Mucosa of descending colon (tissue), 3 donors: ENCODE measurements at regions not wholly inside any gene's neighbourhood (a gene's known extent, or its start where the extent isn't known, plus 50 kb on each side); places are given as distances from the start of the nearest gene placed in this dataset.

ENCODE experiments used
- ATAC-seq: fragments of 200-7000 bp; cut with Tn5 transposase; one replicate; pipeline ENCODE4 v1.9.1; 2020; ENCODE audit warnings: mild to moderate bottlenecking, moderate library complexity
- DNase-seq, 3 donors: peaks; one replicate each; pipeline ENCODE4 v3.0.0-alpha.2; 2020
- H3K36me3 ChIP-seq: fragments of 200-600 bp; one replicate; pipeline ENCODE4 v1.8.0; 2021; ENCODE audit warnings: low read depth, mild to moderate bottlenecking
- H3K4me1 ChIP-seq: fragments of 200-600 bp; one replicate; pipeline ENCODE4 v1.8.0; 2021; ENCODE audit warnings: low read depth, mild to moderate bottlenecking
- H3K4me3 ChIP-seq: fragments of 200-600 bp; one replicate; pipeline ENCODE4 v1.8.0; 2021; ENCODE audit warnings: mild to moderate bottlenecking
- H3K9me3 ChIP-seq: fragments of 200-600 bp; one replicate; pipeline ENCODE4 v1.8.0; 2021; ENCODE audit warnings: mild to moderate bottlenecking
- intact Hi-C, 2 donors: fragments of 100-400 bp; cut with DNase I in 1 of 2; cut with micrococcal nuclease in 1 of 2; formaldehyde crosslinking; loops; one replicate each; pipeline versions ENCODE4 v1.11.0 to v1.11.1; 2022; cut with DNase I, micrococcal nuclease
- TF ChIP-seq, protein P1 (sequence below): fragments of 200-600 bp; IDR thresholded peaks from one replicate; pipeline ENCODE4 v1.8.0; 2022; ENCODE audit warnings: antibody characterized with exemption, mild to moderate bottlenecking
- donor health status: DM: no; HTN: no; CAD: no; lungs with moderate emphysema.
- donor health status: DM: no; HTN: no; CAD: no.
- donor health status: DM: no; HTN: yes; CAD: no.

DNA sequence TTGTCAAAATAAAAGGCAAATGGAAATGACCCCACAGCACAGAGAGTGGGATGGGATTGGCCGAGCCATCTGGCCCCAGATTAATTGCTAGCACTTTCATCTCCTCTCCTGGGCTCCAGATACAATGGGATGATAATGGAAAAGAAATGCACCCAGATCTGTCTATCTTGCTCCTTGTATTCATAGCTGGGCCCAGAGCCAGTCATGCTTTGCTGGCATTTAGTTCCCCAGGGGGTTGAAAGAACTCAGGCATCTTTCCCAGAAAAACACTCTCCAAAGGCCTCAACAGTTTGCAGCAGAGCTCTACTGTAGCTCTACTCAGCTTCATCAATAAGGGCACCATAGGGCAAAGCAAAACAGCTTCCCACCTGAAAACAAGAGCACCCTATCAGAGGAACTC lies 116.0 kb upstream of the FOXA2 start:
- Histone ChIP-seq H3K36me3 (no peaks in the 10 kb centered on the region), H3K9me3 (no peaks in the 10 kb centered on the region), H3K4me3 (no peak overlapping the region), H3K4me1 (no peaks in the 10 kb centered on the region)
- no peak for DNase-seq
- TF ChIP-seq, protein P1, sequence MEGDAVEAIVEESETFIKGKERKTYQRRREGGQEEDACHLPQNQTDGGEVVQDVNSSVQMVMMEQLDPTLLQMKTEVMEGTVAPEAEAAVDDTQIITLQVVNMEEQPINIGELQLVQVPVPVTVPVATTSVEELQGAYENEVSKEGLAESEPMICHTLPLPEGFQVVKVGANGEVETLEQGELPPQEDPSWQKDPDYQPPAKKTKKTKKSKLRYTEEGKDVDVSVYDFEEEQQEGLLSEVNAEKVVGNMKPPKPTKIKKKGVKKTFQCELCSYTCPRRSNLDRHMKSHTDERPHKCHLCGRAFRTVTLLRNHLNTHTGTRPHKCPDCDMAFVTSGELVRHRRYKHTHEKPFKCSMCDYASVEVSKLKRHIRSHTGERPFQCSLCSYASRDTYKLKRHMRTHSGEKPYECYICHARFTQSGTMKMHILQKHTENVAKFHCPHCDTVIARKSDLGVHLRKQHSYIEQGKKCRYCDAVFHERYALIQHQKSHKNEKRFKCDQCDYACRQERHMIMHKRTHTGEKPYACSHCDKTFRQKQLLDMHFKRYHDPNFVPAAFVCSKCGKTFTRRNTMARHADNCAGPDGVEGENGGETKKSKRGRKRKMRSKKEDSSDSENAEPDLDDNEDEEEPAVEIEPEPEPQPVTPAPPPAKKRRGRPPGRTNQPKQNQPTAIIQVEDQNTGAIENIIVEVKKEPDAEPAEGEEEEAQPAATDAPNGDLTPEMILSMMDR: no peak
- no peak for ATAC-seq
- intact Hi-C loops: no loop called here

DNA sequence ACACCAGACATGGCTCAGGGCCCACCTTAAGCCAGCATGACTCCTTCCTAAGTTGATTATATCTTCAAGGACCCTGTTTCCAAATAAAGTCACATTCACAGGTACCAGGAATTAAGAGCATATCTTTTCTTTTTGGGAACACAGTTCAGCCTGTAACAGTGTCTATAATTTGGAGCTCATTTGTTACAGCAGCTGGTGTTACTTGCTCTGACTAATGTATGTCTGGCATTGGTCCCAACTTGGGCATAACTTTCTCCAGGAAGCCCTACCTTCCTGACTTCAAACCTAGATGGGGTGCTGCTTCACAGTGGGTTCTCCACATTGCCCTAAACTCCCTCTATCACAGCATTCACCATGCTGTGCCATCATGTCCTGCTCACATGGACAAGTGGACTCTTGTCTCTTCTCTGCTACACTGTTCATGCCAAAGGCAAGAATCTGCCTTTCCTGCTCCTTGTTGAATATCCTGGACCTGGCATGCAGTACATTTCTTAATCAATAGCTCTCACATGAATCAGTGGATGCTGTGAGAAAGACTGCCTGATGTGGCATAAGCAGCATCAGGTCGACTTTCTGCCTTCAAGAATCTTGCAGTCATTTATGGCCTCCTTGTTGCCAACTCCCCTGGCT lies 117.4 kb upstream of the FOXA2 start:
- H3K4me1 ChIP-seq: no peaks in the 10 kb centered on the region
- TF ChIP-seq, protein P1: no peak
- intact Hi-C loops: no loop called here
- ATAC-seq (no peak), DNase-seq (no peak)
- H3K4me3 ChIP-seq: no peak overlapping the region
- no peaks in the 10 kb centered on the region for H3K9me3 ChIP-seq
- H3K36me3 ChIP-seq: no peaks in the 10 kb centered on the region

DNA sequence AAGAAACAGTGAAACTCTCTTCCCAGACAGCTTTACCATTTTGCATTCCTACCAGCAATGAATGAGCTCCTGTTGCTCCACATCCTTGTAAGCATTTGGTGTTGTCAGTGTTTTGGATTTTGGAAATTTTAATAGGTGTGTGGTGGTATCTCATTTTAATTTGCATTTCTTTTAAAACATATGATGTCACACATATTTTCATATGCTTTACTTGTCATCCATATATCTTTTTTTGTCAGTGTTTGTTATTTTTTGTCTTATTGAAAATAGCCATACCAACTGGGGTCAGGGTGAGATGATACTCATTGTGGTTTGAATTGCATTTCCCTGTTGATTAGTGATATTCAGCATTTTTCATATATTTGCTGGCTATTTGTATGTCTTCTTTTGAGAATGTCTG lies 119.5 kb upstream of the FOXA2 start:
- Histone ChIP-seq H3K4me1 (no peaks in the 10 kb centered on the region), H3K36me3 (no peaks in the 10 kb centered on the region), H3K9me3 (no peaks in the 10 kb centered on the region), H3K4me3 (no peak overlapping the region)
- intact Hi-C loops: no loop called here
- TF ChIP-seq, protein P1: no peak
- DNase-seq: no peak
- no peak for ATAC-seq

DNA sequence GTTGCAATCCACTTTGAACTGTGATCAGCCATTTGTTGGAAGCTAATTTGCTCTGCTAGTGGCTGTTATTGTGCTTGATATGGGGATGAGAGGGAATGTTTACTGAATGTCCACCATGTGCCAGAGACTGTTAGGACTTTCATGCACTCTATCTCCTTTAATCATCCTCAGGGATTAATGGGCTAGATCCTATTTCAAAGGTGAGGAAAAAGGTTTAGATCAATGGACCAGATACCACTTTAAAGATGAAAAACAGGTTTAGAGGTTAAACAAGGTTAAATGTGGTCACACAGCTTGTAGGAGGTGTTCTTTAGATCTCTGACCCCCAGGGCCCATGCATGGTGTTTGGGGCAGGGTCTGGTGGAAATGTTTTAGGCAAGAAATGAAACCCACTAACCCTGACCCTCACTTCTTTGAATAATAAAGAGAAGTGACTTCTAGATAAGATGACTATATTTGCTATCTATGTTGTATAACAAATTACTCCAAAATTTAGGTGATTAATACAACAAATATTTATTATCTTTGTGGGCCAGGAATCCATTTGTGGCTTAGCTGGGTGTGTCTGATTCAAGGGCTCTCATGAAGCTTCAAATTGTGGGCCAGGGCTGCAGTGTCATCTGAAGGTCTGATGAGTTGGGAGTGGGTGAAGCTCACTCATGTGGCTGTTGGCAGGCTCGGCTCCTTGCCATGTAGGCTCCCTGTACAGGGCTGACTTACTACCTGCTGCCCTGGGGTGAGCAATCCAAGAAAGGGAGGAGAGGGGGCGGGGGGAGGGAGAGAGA lies 127.8 kb upstream of the FOXA2 start:
- TF ChIP-seq, protein P1: no peak
- intact Hi-C loops: no loop called here
- no peak overlapping the region for H3K4me3 ChIP-seq
- no peaks in the 10 kb centered on the region for H3K4me1 ChIP-seq
- no peaks in the 10 kb centered on the region for H3K9me3 ChIP-seq
- H3K36me3 ChIP-seq: no peaks in the 10 kb centered on the region
- no peak for DNase-seq
- ATAC-seq: no peak

DNA sequence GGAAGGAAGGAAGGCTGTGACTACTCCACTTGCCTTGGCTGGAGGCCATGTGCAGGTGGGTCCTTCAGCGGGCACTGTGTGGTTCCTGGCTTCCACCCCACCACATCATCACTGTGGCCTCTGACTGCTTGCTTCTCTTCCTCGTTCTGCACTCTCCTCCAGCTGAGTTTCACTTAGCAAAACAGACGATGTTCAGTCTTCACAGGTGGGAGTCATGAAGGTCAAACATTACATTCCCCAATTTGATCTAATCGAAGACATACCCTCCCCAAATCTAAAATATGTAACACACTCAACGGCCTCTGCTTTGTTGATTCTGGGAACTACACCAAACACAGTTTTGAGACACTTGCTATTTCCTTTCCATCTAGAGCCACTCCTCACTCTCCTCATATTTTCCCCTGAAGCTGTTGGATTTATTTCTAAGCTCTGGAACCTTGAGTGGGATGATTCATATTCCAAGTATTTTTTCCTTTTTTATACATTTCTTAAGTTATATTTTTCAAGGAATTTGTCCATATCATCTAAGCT lies 132.5 kb upstream of the FOXA2 start:
- peaks cover 8% of the 10 kb centered on the region for H3K4me1 ChIP-seq
- H3K36me3 ChIP-seq: no peaks in the 10 kb centered on the region
- intact Hi-C loops: no loop called here
- H3K9me3 ChIP-seq: no peaks in the 10 kb centered on the region
- TF ChIP-seq, protein P1: no peak
- DNase-seq (no peak), ATAC-seq (no peak)
- no peak overlapping the region for H3K4me3 ChIP-seq
